Amygdala (tissue), 56 donors: ENCODE measurements at regions not wholly inside any gene's neighbourhood (a gene's known extent, or its start where the extent isn't known, plus 50 kb on each side); places are given as distances from the start of the nearest gene placed in this dataset.

ENCODE experiments used
- DNase-seq, 56 donors: peaks; one replicate each; lab custom pipeline; 2025; lab: John Stamatoyannopoulos, UW

DNA sequence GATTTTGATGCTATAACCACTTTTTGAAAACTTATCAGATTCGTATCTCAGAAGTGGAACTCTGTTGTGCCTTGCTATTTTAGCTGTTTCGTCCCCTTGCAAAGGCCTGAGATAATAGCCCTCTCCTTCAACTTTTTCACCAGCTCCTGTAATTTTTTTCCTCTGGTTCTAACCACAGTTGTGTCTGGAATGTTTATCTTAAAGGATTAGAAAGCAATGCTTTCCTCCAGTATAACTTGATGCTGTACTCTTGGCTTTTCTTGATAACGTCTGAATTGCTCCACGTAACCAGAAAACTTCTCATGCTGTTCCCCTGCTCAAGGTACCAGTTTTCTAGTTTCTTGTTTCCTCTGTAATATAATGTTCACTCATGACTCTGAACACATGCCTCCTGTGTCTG is 209.4 kb downstream of the DTWD2 start:
- DNase-seq = no peak

DNA sequence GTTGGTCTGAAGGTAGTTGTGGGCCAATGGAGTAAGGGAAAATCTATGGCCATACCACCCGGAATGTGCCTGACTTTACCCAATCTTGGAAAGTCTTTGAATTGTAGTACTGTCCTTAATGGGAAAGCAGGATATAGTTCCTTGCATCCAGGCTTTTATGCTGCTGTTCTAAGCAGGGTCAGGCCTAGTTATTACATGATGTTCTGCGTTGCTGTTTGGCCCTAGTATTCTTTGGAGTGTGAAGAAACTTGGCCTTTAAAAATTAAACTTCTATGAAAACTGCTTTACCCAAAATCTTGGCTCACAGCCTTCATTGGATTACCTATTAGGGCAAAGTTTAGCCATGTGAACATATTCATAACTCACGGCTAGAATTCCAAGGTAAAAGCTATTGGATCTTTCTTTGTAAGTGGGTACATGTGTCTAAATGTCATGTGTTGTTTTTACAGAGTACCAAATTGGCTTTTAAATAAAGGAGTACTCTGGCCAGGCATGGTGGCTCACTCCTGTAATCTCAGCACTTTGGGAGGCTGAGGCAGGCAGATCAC is 211.1 kb downstream of the DTWD2 start:
- DNase-seq = no peak

DNA sequence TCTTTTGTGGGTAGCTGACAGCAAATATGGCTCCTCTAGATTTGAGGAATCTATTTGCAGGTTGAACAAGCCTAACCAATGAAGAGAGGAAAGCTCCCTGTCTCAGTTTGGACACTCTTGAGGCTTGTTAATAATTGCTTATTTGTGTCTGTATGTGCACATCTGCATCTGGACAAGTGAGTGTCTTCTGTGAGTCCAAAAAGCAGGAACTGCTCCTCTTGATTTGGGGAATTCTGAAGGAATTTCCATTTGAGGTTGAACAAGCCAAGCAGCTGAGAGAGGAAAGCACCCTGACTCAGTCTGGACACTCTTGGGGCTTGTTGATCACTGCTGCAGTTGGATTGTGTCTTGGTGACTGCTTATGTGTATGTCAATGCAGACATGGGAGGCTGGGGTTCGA is 211.6 kb downstream of the DTWD2 start:
- no peak for DNase-seq

DNA sequence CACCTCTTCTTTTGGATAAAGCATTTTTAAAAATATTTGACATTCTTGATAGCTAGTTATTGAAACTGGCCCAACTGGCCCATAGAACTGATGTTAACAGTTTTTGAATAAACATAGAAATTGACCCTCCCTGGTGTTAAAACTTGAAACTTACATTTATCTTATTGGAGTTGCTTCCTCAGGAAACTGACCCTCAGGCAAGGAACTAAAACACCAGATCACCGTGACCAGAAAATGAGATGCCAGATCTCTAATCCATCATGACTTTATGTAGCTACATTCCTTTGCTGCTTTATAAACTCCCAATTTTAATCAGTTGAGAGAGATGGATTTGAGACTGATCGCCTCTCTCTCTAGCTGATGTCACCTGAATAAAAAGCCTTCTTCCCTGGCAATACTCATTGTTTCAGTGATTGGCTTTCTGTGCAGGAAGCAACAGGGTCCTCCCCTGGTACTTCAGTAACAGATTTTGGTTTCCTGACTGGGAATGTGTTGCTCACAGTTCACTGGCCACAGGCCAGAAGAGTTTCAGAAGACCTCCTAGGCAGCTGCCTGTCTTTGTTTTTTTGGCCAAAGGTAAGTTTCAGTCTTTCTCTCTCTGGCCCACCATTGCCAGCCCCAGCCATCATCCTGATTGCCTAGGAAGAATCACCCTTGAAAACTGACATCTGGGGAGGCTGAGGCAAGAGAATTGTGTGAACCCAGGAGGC is 212.4 kb downstream of the DTWD2 start:
- no peak for DNase-seq

DNA sequence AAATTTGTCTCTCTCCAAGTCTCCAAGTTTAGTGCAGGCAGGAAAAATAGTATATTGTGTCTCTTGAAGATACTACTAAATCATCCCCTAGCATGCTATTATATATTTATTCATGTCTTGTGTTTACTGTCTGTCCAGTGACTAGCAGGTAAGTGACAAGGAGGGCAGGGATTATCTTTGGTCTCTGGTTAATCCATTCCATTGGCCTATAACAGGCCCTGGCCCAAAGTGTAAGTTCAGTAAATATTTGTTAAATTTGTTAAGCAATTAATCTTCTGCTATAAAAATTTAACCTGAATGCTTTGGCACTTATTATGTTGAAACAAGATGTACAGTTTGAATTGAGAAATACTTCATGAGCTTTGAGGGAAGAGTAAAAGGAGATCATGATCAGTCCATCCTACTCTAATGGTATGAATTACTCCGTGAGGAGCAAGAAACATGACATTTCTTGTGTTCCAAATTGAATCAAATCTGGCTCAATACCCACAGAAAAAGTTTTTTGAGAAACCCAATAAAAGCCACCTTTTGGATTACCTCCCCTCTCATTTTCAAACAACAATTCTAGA is 219.7 kb downstream of the DTWD2 start:
- no peak for DNase-seq

DNA sequence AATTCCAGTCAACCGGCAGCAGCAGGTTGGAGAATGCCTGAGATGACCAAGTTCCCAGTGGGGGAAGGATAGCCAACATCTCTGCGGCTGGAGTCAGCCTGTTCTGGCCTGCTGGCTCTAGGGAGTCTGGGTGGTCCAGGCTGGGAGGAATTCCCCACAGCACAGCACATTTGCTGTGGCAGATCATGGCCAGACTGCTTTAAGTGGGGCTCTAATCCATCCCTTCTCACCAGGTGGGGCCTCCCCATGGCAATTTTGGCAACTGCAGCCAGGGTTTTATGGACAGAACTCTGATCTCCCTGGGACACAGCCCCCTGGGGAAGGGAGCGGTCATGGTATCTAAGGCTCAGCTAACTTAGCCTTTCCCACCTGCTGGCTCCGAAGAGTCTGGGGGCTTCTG is 226.1 kb downstream of the DTWD2 start:
- DNase-seq = no peak

DNA sequence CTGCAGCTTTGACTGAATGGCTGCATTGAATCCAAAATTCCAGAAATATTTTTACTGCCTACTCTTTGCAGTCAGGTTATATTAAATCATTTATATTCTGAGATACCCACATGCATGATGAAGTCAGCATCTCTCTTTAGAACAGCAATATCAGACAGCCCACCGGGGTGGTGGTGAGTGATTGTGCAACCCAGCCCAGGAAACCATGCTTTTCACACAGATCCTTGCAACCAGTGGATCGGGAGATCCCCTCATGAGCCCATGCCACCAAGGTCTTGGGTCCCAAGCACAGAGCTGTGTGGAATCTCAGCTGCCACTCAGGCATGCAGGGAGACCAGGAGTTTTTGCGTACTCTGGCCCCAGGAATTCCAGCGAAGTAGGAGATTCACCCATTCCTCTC is 226.5 kb downstream of the DTWD2 start:
- no peak for DNase-seq

DNA sequence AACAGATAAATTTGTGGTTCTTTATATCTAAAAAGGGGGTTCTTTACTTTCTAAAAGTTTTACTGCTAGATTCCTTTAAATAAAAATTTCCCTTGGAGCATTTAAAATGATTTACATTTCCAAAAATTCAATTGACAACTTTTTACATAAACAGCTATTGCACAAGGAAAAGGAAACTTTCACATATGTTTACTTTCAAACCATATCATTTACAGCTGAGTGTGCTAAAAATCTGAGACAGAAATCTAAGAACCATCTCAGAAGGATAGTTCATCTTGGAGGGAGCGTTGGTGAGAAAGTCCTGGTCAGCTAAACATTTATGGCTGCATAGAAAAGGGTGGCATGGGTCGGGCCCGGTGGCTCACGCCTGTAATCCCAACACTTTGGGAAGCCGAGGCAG is 235.4 kb downstream of the DTWD2 start:
- no peak for DNase-seq

DNA sequence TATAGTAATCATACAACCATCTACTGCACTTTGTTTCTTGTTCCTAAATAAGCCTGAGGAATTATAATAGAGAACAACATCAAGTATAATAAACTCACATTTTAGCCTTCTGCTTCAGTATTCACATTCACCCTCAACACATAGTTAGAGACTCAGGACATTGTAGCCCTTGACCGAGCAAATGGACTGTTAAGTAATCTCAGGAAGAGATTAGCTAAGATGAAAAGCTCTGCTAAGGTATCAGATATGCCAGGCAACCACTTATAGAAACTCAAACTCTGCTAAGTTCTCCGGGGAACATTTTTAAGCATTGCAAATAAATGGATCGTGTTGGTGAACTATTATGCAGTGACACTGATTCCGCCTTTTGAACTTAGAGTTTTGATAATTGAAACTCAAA is 252.0 kb downstream of the DTWD2 start:
- DNase-seq = no peak

DNA sequence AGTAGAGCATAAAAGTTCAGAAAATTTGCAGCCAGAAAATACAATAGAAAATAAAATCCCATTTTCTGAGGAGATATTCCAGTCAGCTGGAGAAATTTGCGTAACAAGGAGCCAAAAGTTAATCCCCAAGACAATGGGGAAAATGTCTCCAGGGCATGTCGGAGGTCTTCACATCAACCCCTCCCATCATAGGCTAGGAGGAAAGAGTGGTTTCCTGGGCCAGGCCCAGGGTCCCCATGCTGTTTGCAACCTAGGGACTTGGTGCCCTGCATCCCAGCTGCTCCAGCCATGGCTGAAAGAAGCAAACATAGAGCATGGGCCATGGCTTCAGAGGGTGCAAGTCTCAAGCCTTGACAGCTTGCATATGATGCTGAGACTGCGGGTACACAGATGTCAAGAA is 255.0 kb downstream of the DTWD2 start:
- DNase-seq = no peak

DNA sequence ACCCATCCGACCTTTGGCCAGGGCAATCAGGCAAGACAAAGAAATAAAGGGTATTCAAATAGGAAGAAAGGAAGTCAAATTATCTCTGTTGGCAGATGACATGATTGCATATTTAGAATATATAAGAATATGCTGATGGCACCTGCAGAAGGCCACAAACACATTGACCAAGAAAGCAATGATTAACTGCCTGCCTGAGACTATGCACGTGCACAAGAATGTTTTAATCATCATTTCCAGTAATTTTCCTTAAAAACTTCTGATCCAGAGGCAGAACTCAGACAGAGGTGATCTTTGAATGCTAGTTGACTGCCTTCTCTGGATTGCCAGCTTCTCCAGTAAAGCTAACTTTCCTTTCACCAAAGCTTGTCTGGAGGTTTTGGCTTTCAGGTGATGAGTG is 260.2 kb downstream of the DTWD2 start:
- no peak for DNase-seq

DNA sequence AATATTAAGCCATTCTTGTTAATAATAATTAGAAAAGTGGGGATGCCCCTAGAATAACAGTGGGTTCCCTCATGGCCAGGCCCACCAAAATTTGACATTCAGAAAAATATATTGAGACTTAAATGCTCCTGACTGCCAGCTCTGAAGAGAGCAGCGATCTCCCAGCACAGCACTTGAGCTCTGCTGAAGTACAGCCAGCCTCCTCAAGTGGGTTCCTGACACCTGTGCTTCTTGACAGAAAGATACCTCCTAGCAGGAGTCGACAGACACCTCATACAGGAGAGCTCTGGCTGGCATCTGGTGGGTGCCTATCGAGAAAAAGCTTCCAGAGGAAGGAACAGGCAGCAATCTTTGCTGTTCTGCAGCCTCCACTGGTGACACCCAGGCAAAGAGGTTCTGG is 261.5 kb downstream of the DTWD2 start:
- no peak for DNase-seq

DNA sequence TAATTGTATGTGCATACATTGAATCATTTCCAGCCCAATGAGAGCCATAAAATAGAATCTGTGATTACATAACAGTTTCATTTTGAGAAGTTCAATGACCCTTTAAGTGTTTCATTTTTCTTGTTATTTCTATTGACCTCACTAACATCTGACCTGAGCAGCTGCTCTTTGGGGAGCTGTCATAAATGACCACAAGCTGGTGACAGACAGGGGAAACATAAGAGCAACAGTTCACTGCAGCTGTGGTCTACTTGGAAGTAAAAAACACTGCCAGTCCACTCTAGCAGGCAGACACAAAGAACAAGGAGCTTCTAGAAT is 265.4 kb downstream of the DTWD2 start:
- DNase-seq = no peak

DNA sequence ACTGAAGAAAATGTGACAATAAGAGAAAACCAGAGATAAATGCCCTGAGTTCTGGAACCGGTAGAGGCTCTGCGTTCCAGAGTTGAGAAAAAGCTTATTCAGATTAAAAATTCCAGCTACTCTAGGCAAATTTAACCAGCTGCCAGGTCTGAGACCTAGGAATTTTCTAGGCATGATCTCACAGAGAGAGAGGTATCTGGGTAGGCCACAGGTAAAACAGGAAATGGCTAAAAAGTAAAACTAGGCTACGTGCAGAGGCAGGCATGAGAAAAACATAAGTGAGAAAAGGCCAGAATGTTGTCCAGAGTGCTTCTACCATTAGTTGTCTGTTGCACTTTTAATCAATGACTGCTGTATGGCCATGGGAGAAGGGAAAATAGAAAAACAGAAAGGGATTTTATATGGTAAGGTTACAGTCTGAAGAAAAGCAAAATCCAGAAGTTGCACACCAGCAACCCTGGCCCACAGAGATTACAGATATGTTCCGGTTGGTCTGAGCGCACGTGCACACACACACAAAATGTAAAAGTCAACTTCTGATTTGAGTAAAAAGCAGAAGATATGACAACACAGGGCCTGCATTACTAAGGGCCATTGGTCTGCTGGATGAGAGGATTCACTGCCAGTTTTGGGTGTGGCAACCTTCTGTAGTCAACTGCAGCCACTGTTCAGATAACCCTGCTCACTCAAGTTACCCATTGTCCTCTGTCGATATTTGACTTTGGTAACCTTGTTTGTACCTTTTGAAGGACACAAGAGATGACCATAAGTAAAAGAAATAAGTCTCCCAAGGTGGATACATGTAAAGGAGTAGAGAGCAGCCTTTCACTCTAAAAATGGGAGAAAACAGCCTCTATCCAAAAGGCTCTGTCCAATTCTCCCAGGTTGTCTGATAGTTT is 266.0 kb downstream of the DTWD2 start:
- no peak for DNase-seq

DNA sequence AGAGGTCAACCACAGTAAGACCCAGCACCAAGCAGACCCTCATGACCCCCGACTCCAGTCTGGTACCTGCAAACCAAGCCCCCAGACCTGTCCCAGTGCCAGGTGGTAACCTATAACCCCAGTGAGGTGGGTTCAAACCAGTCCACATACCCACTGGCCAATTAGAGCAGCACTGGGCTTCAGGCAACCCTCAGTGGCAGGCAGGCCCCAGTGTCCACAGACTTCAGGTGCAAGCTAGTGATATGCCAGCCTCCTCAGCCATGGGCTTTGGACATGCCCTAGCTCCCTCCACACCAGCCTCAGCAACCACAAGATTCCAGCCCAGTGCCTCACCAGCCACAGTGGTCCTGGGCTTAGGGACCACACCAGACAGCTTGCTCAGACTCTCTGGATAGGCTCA is 276.6 kb downstream of the DTWD2 start:
- DNase-seq = no peak

DNA sequence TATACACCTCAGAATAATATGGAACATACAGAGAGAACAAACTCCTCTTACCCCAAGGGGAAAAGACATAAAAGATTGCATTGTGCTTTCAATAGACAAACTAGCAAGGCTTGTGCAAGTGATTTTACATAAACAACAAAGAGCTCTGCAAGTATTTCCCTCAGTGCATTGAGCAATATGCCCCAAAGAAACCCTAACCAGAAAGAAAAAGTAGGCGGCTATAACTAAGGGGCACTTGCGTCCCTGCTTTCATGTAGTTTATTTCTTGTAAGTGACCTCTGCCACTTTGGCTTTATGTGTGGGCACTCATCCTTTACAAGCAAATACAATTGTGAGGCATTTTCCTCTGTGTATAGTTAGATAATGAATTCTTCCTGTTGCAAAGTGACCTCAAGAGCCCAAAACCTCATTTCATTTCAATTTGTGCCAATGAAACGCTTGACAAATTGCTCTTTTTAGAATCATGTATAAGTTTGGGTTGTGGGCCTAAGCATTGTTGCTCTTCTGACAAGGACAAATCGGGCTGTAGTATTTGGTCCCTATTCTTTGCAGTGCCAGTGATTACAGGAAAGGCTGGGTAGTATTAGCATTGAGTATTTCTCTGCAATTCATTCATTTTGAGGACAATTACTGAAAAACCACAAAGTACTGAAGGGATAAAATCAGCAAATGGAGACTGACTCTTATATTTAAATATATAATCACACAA is 282.2 kb downstream of the DTWD2 start:
- no peak for DNase-seq

DNA sequence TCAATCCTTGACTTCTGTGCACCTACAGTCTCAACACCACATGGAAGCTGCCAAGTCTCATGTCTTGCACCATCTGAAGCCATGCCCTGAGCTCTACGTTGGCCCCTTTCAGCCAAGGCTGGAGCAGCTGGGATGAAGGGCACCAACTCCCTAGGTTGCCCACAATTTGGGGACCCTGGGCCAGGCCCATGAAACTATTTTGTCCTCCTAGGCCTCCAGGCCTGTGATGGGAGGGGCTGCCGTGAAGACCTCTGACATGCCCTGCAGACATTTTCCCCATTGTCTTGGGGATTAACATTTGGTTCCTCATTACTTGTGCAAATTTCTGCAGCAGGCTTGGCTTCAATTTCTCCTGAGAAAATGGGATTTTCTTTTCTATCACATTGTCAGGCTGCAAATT is 285.1 kb downstream of the DTWD2 start:
- DNase-seq = no peak

DNA sequence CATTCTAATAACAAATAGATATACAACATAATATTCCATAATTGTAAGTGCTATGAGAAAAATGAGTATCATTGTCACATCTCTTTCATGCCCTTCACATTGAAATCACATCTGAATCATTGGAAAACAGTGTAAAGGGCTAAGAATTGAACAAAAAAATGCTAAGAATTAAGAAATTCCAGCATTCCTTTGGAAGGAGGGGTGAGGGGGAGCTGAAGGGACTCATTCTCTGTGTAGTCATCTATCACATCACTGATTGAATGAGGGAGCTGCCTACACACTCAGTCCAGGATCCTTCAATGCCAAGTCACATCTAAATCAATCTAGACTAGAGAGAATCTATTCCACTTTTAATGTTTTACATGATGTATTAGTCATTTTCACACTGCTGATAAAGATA is 286.6 kb downstream of the DTWD2 start:
- DNase-seq = no peak

DNA sequence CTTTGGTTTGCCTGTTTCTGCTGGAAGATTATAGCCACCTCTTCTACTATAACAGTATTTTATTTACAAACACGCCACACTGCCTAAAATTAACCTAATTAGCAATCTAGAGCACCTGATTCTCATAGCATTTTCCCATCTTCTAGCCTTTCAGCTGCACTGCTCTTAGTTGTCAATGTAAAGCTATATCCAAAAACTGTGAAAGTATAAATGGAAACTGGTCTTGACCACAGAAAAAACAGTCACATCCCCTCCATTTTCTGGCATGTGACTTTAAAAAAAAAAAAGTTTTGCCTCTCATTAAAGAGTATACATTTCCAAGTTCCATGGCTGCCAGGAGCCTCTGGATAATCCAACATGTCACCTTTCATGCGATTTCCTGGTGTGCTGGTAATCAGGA is 287.8 kb downstream of the DTWD2 start:
- DNase-seq = no peak

DNA sequence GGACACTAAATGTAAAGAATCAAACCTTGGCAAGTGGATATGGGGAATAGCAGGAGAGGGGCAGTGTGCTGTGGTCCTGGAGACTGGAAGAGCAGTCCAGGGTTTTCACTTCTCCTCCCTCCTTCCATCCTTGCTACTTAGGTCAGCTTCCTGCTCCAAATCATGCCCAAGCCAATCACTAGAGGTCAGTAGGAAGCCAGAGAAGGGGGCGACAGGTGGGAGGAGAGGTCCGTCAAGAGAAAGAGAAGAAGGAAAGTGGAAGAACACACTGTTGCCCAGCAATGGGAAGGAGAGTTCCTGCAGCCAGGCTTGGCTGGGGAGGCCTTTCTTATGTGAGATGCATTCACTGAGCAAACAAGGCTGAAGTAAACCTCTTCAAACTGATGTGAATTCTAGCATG is 289.6 kb downstream of the DTWD2 start:
- DNase-seq = no peak

DNA sequence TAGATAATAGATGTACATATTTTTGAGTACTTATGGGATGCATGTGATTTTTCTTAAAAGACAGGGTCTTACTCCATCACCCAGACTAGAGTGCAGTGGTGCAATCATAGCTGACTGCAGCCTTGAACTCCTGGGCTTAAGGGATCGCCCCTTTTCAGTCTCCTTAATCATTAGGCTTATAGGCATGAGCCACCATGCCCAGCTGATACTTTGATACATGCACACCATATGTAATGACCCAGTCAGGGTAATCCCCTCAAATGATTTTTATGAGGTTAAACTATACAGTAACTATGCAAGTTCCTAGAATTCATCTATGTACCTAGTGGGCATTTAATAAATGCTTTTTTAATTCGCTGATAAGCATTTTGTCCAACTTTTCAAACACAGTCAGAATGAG is 292.3 kb downstream of the DTWD2 start:
- no peak for DNase-seq
